IMR-90 (cell line): ENCODE measurements at regions not wholly inside any gene's neighbourhood (a gene's known extent, or its start where the extent isn't known, plus 50 kb on each side); places are given as distances from the start of the nearest gene placed in this dataset.

Experiments
- ATAC-seq: fragments of 200-7000 bp; cut with Tn5 transposase; 2 replicates; pipeline ENCODE4 v1.9.1; 2020; ENCODE audit warnings: low read depth, mild to moderate bottlenecking, moderate library complexity
- BruUV-seq: library from RNA; stranded (reverse); fragments of 400-500 nt; replicated peaks from 2 replicates; lab custom pipeline; 2021; lab: Mats Ljungman, UMichigan
- CTCF ChIA-PET: fragments of 300-600 bp; formaldehyde crosslinking; extraction: SDS; loops from one replicate; lab custom pipeline; 2021; ENCODE audit warnings: antibody characterized with exemption; lab: Yijun Ruan, JAX
- POLR2A ChIA-PET: fragments of 300-600 bp; sonication (Branson Sonifier 250); formaldehyde crosslinking; loops from one replicate; lab custom pipeline; 2022; ENCODE audit warnings: antibody characterized with exemption; ENCODE audit not compliant: unreplicated experiment; lab: Charles Lee
- DNase-seq: peaks from one replicate; pipeline ENCODE4 v3.0.0; 2013
- H2AFZ ChIP-seq: replicated peaks from 2 replicates; pipeline ENCODE3; 2013; ENCODE audit warnings: low read length, mild to moderate bottlenecking; ENCODE audit not compliant: poor library complexity
- H2AK5ac ChIP-seq: 2 replicates; pipeline ENCODE4 v1.6.1; 2013; ENCODE audit warnings: low read depth, low read length, inconsistent platforms
- H2AK9ac ChIP-seq: replicated peaks from 2 replicates; pipeline ENCODE3; 2013; ENCODE audit warnings: mild to moderate bottlenecking, low read depth, low read length, moderate library complexity; ENCODE audit not compliant: poor library complexity
- H2BK120ac ChIP-seq: 2 replicates; pipeline ENCODE4 v1.6.1; 2013; ENCODE audit warnings: low read depth, low read length, inconsistent platforms
- H2BK15ac ChIP-seq: 3 replicates; pipeline ENCODE4 v1.6.1; 2013; ENCODE audit warnings: low read depth, low read length, inconsistent platforms
- H2BK20ac ChIP-seq: 2 replicates; pipeline ENCODE4 v1.6.1; 2013; ENCODE audit warnings: low read depth, mild to moderate bottlenecking, inconsistent platforms, low read length, moderate library complexity
- H2BK5ac ChIP-seq: 2 replicates; pipeline ENCODE4 v1.6.1; 2013; ENCODE audit warnings: mild to moderate bottlenecking, low read depth, low read length, inconsistent platforms; ENCODE audit not compliant: poor library complexity, severe bottlenecking
- H3K14ac ChIP-seq: replicated peaks from 2 replicates; pipeline ENCODE4 v1.6.1; 2013; ENCODE audit warnings: low read depth, low read length, inconsistent platforms
- H3K18ac ChIP-seq: 2 replicates; pipeline ENCODE4 v1.6.1; 2013; ENCODE audit warnings: low read depth, low read length, control low read depth
- H3K23ac ChIP-seq: 2 replicates; pipeline ENCODE4 v1.6.1; 2013; ENCODE audit warnings: low read depth, low read length, inconsistent platforms
- H3K27ac ChIP-seq: 2 replicates; pipeline ENCODE4 v1.5.1; 2013; ENCODE audit warnings: mild to moderate bottlenecking, control low read depth, low read length; ENCODE audit not compliant: insufficient read depth
- H3K27me3 ChIP-seq: 2 replicates; pipeline ENCODE4 v1.6.1; 2013; ENCODE audit warnings: low read length; ENCODE audit not compliant: control insufficient read depth, insufficient read depth
- H3K36me3 ChIP-seq: 2 replicates; pipeline ENCODE4 v1.6.1; 2013; ENCODE audit warnings: low read length, mixed read lengths; ENCODE audit not compliant: control insufficient read depth, insufficient read depth
- H3K4ac ChIP-seq: 2 replicates; pipeline ENCODE4 v1.6.1; 2013; ENCODE audit warnings: low read depth, low read length, inconsistent platforms
- H3K4me1 ChIP-seq: 2 replicates; pipeline ENCODE4 v1.6.1; 2013; ENCODE audit warnings: low read length, mixed read lengths; ENCODE audit not compliant: control insufficient read depth, insufficient read depth
- H3K4me2 ChIP-seq: 2 replicates; pipeline ENCODE4 v1.6.1; 2013; ENCODE audit warnings: low read depth, mild to moderate bottlenecking, control low read depth, low read length, moderate library complexity
- H3K4me3 ChIP-seq: 2 replicates; pipeline ENCODE4 v1.5.1; 2013; ENCODE audit warnings: low read depth, mild to moderate bottlenecking, control low read depth, low read length, moderate library complexity; ENCODE audit not compliant: insufficient read depth
- H3K56ac ChIP-seq: 2 replicates; pipeline ENCODE4 v1.6.1; 2013; ENCODE audit warnings: low read length, inconsistent platforms; ENCODE audit not compliant: insufficient read depth; ENCODE audit errors: extremely low read depth
- H3K79me1 ChIP-seq, 2 experiments: 2 replicates each; pipeline ENCODE4 v1.6.1; 2013; ENCODE audit warnings: low read length in 2 of 2, inconsistent platforms in 1 of 2, low read depth in 1 of 2
- H3K9ac ChIP-seq: 2 replicates; pipeline ENCODE4 v1.6.1; 2013; ENCODE audit warnings: low read depth, low read length, control low read depth
- H3K9me1 ChIP-seq: 2 replicates; pipeline ENCODE4 v1.6.1; 2013; ENCODE audit warnings: low read length, inconsistent platforms; ENCODE audit not compliant: insufficient read depth
- H3K9me3 ChIP-seq: 2 replicates; pipeline ENCODE4 v1.6.1; 2013; ENCODE audit warnings: low read length; ENCODE audit not compliant: control insufficient read depth, insufficient read depth
- H4K20me1 ChIP-seq: 2 replicates; pipeline ENCODE4 v1.6.1; 2013; ENCODE audit warnings: low read length, inconsistent platforms; ENCODE audit not compliant: insufficient read depth
- H4K5ac ChIP-seq: 2 replicates; pipeline ENCODE4 v1.6.1; 2013; ENCODE audit warnings: mild to moderate bottlenecking, low read depth, low read length, control low read depth
- H4K8ac ChIP-seq, 2 experiments: 2 replicates each; pipeline ENCODE4 v1.6.1; 2013; ENCODE audit warnings: low read depth in 2 of 2, low read length in 2 of 2, control low read depth in 1 of 2, inconsistent platforms in 1 of 2
- H4K91ac ChIP-seq: 2 replicates; pipeline ENCODE4 v1.6.1; 2013; ENCODE audit warnings: low read depth, low read length, inconsistent platforms; ENCODE audit not compliant: insufficient read depth
- CHD1 ChIP-seq: IDR thresholded peaks from 2 replicates; pipeline ENCODE4 v1.6.1; 2012; ENCODE audit warnings: low read depth, low read length, improper control_type of control experiment
- MAFK ChIP-seq: IDR thresholded peaks from 2 replicates; pipeline ENCODE4 v1.6.1; 2012; ENCODE audit warnings: low read depth, low read length, improper control_type of control experiment
- NFE2L2 ChIP-seq: fragments of 150-350 bp; IDR thresholded peaks from 2 replicates; pipeline ENCODE4 v1.6.1; 2016; ENCODE audit warnings: low read depth, mild to moderate bottlenecking, low read length
- RFX5 ChIP-seq: IDR thresholded peaks from 2 replicates; pipeline ENCODE4 v1.8.0; 2012; ENCODE audit warnings: low read depth, mild to moderate bottlenecking, low read length, moderate library complexity
- WGBS, 2 experiments: methylation state at CpG; one replicate each; pipeline versions ENCODE4 v1.1.5 to v1.1.7; 2013; ENCODE audit warnings: missing lambda C conversion rate in 2 of 2; ENCODE audit not compliant: insufficient read length in 1 of 2; ENCODE audit errors: extremely low coverage in 2 of 2; 5-methylcytosine and 5-hydroxymethylcytosine counted together
- dilution Hi-C: fragments of 300-500 bp; cut with HindIII; formaldehyde crosslinking; loops from one replicate; pipeline ENCODE4 v1.14.3; 2018; ENCODE audit warnings: low sequenced_read_pairs; ENCODE audit not compliant: unreplicated experiment
- in situ Hi-C: fragments of 300-500 bp; cut with MboI; formaldehyde crosslinking; loops from 3 replicates; pipeline ENCODE4 v1.14.3; 2019; ENCODE audit warnings: low sequenced_read_pairs, inconsistent platforms, mixed read lengths
- intact Hi-C: fragments of 100-400 bp; cut with micrococcal nuclease; formaldehyde crosslinking; loops from 2 replicates; pipeline ENCODE4 v1.10.0; 2022

- no peak overlapping the region for H3K4me3 ChIP-seq
- CTCF ChIA-PET = no interaction called here
- no TSS peak for BruUV-seq
- no peak overlapping the region for H2BK20ac ChIP-seq
- H2AK5ac ChIP-seq = no peak overlapping the region
- H3K4me2 ChIP-seq = no peak overlapping the region
- no peaks in the 10 kb centered on the region for H4K20me1 ChIP-seq
- peaks cover 14% of the 10 kb centered on the region for H3K27me3 ChIP-seq
- H3K14ac ChIP-seq = no peak overlapping the region
- H2BK5ac ChIP-seq = no peak overlapping the region
- no peaks in the 10 kb centered on the region for H3K79me1 ChIP-seq
- no peak overlapping the region for H3K18ac ChIP-seq
- H3K9ac ChIP-seq = no peak overlapping the region
- DNase-seq (no peak), ATAC-seq (no peak)
- no peak overlapping the region for H2BK15ac ChIP-seq
- peaks cover 7% of the 10 kb centered on the region for H3K9me3 ChIP-seq
- peaks cover 2% of the 10 kb centered on the region; the same call in 1 of the 2 replicates for H3K4me1 ChIP-seq
- dilution Hi-C loops = no loop called here
- no peaks in the 10 kb centered on the region for H3K36me3 ChIP-seq
- H3K56ac ChIP-seq = no peak overlapping the region
- no peak overlapping the region for H4K91ac ChIP-seq
- POLR2A ChIA-PET = no interaction called here
- intact Hi-C loops = no loop called here
- no peak overlapping the region for H2AFZ ChIP-seq
- no peak overlapping the region for H2BK120ac ChIP-seq
- no peaks in the 10 kb centered on the region; the same call in 1 of the 2 replicates for H3K9me1 ChIP-seq
- H3K4ac ChIP-seq = no peak overlapping the region
- TF ChIP-seq RFX5 (no peak), CHD1 (no peak), NFE2L2 (no peak), MAFK (no peak)
- H3K27ac ChIP-seq = no peak overlapping the region
- H2AK9ac ChIP-seq = no peak overlapping the region
- WGBS, 2 experiments = 95% methylated on average over 9 of the region's 11 CpGs; no CpG with 5 or more reads in 1 of the 2 experiments
- H3K23ac ChIP-seq = no peak overlapping the region
- in situ Hi-C loops = no loop called here
- no peak overlapping the region for H4K8ac ChIP-seq
- H4K5ac ChIP-seq = no peak overlapping the region
Measured at GRCh38 chr16:87171723-87172122, 145.5 kb downstream of the C16orf95 start.
